Neuronal stem cell (in vitro differentiated cells): ENCODE measurements at regions not wholly inside any gene's neighbourhood (a gene's known extent, or its start where the extent isn't known, plus 50 kb on each side); places are given as distances from the start of the nearest gene placed in this dataset.
"Not testable (repeated sequence)": the region's sequence is repeated elsewhere in the genome, so short reads cannot be mapped to it uniquely, and the experiment has no call there.

Experiments
- DNase-seq: peaks from one replicate; pipeline ENCODE4 v3.0.0-alpha.2; 2013; ENCODE audit warnings: low spot score
- H2AFZ ChIP-seq: one replicate; pipeline ENCODE4 v1.6.1; 2013; ENCODE audit warnings: mild to moderate bottlenecking, low read length, inconsistent platforms
- H2AK5ac ChIP-seq: 2 replicates; pipeline ENCODE4 v1.6.1; 2013; ENCODE audit warnings: low read depth, mild to moderate bottlenecking, inconsistent platforms, low read length, moderate library complexity, mixed read lengths
- H2BK120ac ChIP-seq: 2 replicates; pipeline ENCODE4 v1.6.1; 2013; ENCODE audit warnings: low read depth, mild to moderate bottlenecking, inconsistent platforms, low read length, moderate library complexity, mixed read lengths
- H2BK12ac ChIP-seq: one replicate; pipeline ENCODE4 v1.6.1; 2013; ENCODE audit warnings: low read length, inconsistent platforms
- H2BK15ac ChIP-seq: 2 replicates; pipeline ENCODE4 v1.6.1; 2013; ENCODE audit warnings: mild to moderate bottlenecking, low read length, inconsistent platforms, mixed read lengths
- H2BK5ac ChIP-seq: one replicate; pipeline ENCODE4 v1.6.1; 2013; ENCODE audit warnings: inconsistent platforms, mild to moderate bottlenecking, low read length, moderate library complexity
- H3K14ac ChIP-seq: one replicate; pipeline ENCODE4 v1.6.1; 2013; ENCODE audit warnings: low read length, inconsistent platforms
- H3K18ac ChIP-seq: 2 replicates; pipeline ENCODE4 v1.6.1; 2013; ENCODE audit warnings: low read length, inconsistent platforms
- H3K23ac ChIP-seq: 2 replicates; pipeline ENCODE4 v1.6.1; 2013; ENCODE audit warnings: low read depth, mild to moderate bottlenecking, mixed read lengths, low read length, inconsistent platforms; ENCODE audit not compliant: poor library complexity
- H3K27ac ChIP-seq: replicated peaks from 3 replicates; pipeline ENCODE4 v1.5.1; 2013; ENCODE audit warnings: low read length, inconsistent platforms
- H3K27me3 ChIP-seq, 3 experiments: 2 replicates each; pipeline ENCODE4 v1.6.1; 2013; ENCODE audit warnings: low read length in 3 of 3, mild to moderate bottlenecking in 2 of 3, inconsistent platforms in 1 of 3, low read depth in 1 of 3, mixed read lengths in 1 of 3, moderate library complexity in 1 of 3; ENCODE audit not compliant: control insufficient read depth in 3 of 3, insufficient read depth in 3 of 3
- H3K36me3 ChIP-seq, 2 donors: replicated peaks in 1 of 2; 2 replicates each; pipeline ENCODE4 v1.6.1; 2013; ENCODE audit warnings: low read length in 2 of 2; ENCODE audit not compliant: control insufficient read depth in 2 of 2, insufficient read depth in 2 of 2
- H3K4ac ChIP-seq: 2 replicates; pipeline ENCODE4 v1.6.1; 2013; ENCODE audit warnings: inconsistent platforms, mild to moderate bottlenecking, low read length, moderate library complexity
- H3K4me1 ChIP-seq, 2 donors: 1 replicate in 1 of 2; 2 replicates in 1 of 2; pipeline ENCODE4 v1.6.1; 2013; ENCODE audit warnings: low read length in 2 of 2, low read depth in 1 of 2; ENCODE audit not compliant: control insufficient read depth in 2 of 2, insufficient read depth in 1 of 2
- H3K4me2 ChIP-seq: one replicate; pipeline ENCODE4 v1.6.1; 2013; ENCODE audit warnings: mild to moderate bottlenecking, low read length, inconsistent platforms; ENCODE audit not compliant: insufficient read depth, poor library complexity, severe bottlenecking
- H3K4me3 ChIP-seq, 2 donors: 2 replicates each; pipeline ENCODE4 v1.5.1; 2013; ENCODE audit warnings: low read length in 2 of 2, mild to moderate bottlenecking in 2 of 2, inconsistent platforms in 1 of 2, moderate library complexity in 1 of 2
- H3K79me1 ChIP-seq: one replicate; pipeline ENCODE4 v1.6.1; 2013; ENCODE audit warnings: low read depth, mild to moderate bottlenecking, inconsistent platforms, low read length, moderate library complexity
- H3K9ac ChIP-seq: one replicate; pipeline ENCODE4 v1.6.1; 2013; ENCODE audit warnings: mild to moderate bottlenecking, low read depth, low read length, inconsistent platforms; ENCODE audit not compliant: poor library complexity
- H3K9me3 ChIP-seq, 2 donors: replicated peaks in 1 of 2; 2 replicates each; pipeline versions ENCODE3 to v1.6.1; 2013; ENCODE audit warnings: low read length in 2 of 2, mild to moderate bottlenecking in 2 of 2, inconsistent platforms in 1 of 2, low read depth in 1 of 2, mixed read lengths in 1 of 2, moderate library complexity in 1 of 2; ENCODE audit not compliant: control insufficient read depth in 2 of 2, insufficient read depth in 1 of 2
- H4K8ac ChIP-seq: one replicate; pipeline ENCODE4 v1.6.1; 2013; ENCODE audit warnings: low read depth, mild to moderate bottlenecking, inconsistent platforms, low read length, moderate library complexity
- H4K91ac ChIP-seq: one replicate; pipeline ENCODE4 v1.6.1; 2013; ENCODE audit warnings: low read length, low read depth, mild to moderate bottlenecking, inconsistent platforms; ENCODE audit not compliant: poor library complexity
- WGBS, 2 donors: extraction: QIAGEN DNeasy Blood & Tissue Kit; methylation state at CpG; one replicate each; pipeline ENCODE4 v1.1.7; 2013; ENCODE audit warnings: missing lambda C conversion rate in 2 of 2, mixed read lengths in 1 of 2; ENCODE audit not compliant: insufficient read length in 2 of 2, insufficient replicate concordance in 1 of 2; ENCODE audit errors: extremely low coverage in 2 of 2; 5-methylcytosine and 5-hydroxymethylcytosine counted together

GRCh38 chr3:144966560-144966959 lies 994.9 kb downstream of the DIPK2A start:
- Histone ChIP-seq H3K36me3 (no peaks in the 10 kb centered on the region), H3K4me2 (no peak overlapping the region), H3K23ac (no peak overlapping the region), H3K27ac (no peak overlapping the region), H3K9me3 (no peaks in the 10 kb centered on the region), H3K4me1 (no peaks in the 10 kb centered on the region), H2BK15ac (no peak overlapping the region), H3K14ac (no peak overlapping the region), H2AK5ac (no peak overlapping the region), H2AFZ (no peak overlapping the region), H3K4ac (no peak overlapping the region), H3K79me1 (no peaks in the 10 kb centered on the region), H2BK5ac (no peak overlapping the region), H3K9ac (no peak overlapping the region), H4K91ac (no peak overlapping the region), H4K8ac (no peak overlapping the region), H2BK12ac (no peak overlapping the region), H3K4me3 (no peak overlapping the region), H3K18ac (no peak overlapping the region), H2BK120ac (no peak overlapping the region), H3K27me3 (no peaks in the 10 kb centered on the region)
- no CpG with 5 or more reads among the region's 2 CpGs for WGBS, 2 donors
- no peak for DNase-seq

GRCh38 chr3:144968750-144969350 lies 997.2 kb downstream of the DIPK2A start:
- no CpG with 5 or more reads among the region's 1 CpG for WGBS, 2 donors
- H3K4me2 ChIP-seq = no peak overlapping the region

DNA sequence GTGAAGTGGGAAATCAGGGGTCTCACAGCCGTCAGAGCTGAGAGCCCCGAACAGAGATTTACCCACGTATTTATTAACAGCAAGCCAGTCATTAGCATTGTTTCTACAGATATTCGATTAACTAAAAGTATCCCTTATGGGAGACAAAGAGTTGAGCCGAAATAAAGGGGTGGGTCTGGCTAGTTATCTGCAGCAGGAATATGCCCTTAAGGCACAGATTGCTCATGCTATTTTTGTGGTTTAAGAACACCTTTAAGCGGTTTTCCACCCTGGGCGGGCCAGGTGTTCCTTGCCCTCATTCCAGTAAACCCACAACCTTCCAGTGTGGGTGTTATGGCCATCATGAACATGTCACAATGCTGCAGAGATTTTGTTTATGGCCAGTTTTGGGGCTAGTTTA lies 1012.9 kb downstream of the DIPK2A start:
- not testable (repeated sequence) for H3K4ac ChIP-seq, H2AK5ac ChIP-seq, H2BK15ac ChIP-seq, H3K4me1 ChIP-seq, H3K9ac ChIP-seq, H4K91ac ChIP-seq, H3K27me3 ChIP-seq, H3K4me3 ChIP-seq, H3K79me1 ChIP-seq, H3K23ac ChIP-seq, H2BK120ac ChIP-seq, H3K9me3 ChIP-seq, H3K4me2 ChIP-seq, DNase-seq, H3K18ac ChIP-seq, H4K8ac ChIP-seq, H3K27ac ChIP-seq, H2AFZ ChIP-seq, H2BK5ac ChIP-seq, H2BK12ac ChIP-seq, H3K14ac ChIP-seq, H3K36me3 ChIP-seq
- WGBS, 2 donors = no CpG with 5 or more reads among the region's 7 CpGs

More at GRCh38 chr3:144968750-144969350, 997.2 kb downstream of the DIPK2A start:
- no peak overlapping the region for H4K8ac ChIP-seq
- H4K91ac ChIP-seq = no peak overlapping the region
- H3K4me3 ChIP-seq = no peak overlapping the region
- no peak overlapping the region for H2AK5ac ChIP-seq
- H3K27me3 ChIP-seq = no peaks in the 10 kb centered on the region
- no peak overlapping the region for H3K14ac ChIP-seq
- no peak overlapping the region for H3K9ac ChIP-seq
- no peak overlapping the region for H3K4ac ChIP-seq
- no peak overlapping the region for H2BK15ac ChIP-seq
- no peak overlapping the region for H2BK12ac ChIP-seq
- no peak overlapping the region for H2BK5ac ChIP-seq
- DNase-seq = no peak
- H2AFZ ChIP-seq = peak overlapping the region; percentile 31
- H3K27ac ChIP-seq = no peak overlapping the region
- H3K79me1 ChIP-seq = no peaks in the 10 kb centered on the region
- no peaks in the 10 kb centered on the region for H3K36me3 ChIP-seq
- H3K4me1 ChIP-seq = no peaks in the 10 kb centered on the region
- no peak overlapping the region for H3K23ac ChIP-seq
- no peak overlapping the region for H3K18ac ChIP-seq
- H2BK120ac ChIP-seq = no peak overlapping the region
- H3K9me3 ChIP-seq = no peaks in the 10 kb centered on the region

DNA sequence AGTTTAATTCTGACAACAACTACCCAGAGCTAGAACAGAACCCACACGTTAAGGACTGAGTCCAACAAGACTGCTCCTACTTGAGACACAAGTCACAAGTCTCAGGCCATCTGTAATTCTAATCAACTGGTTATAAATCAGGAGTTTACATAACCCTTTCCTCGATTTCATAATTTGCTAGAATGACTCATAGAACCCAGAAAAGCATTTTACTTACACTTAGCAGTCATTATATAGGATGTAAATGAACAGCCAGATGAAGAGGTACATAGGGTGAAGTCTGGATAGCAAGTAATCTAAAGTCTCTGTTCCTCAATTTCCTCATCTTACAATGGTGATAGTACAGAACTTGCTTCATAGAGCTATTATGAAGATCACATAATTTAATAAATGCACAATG lies 1018.2 kb downstream of the DIPK2A start:
- Histone ChIP-seq H3K27me3 (no peaks in the 10 kb centered on the region), H2AFZ (no peak overlapping the region), H3K4ac (no peak overlapping the region), H2BK5ac (no peak overlapping the region), H3K9ac (no peak overlapping the region), H2AK5ac (no peak overlapping the region), H3K18ac (no peak overlapping the region), H3K14ac (no peak overlapping the region), H4K91ac (no peak overlapping the region), H2BK12ac (no peak overlapping the region), H3K9me3 (no peaks in the 10 kb centered on the region), H2BK120ac (no peak overlapping the region), H3K4me3 (no peak overlapping the region), H3K23ac (no peak overlapping the region), H3K4me1 (no peaks in the 10 kb centered on the region), H3K4me2 (no peak overlapping the region), H2BK15ac (no peak overlapping the region), H3K27ac (no peak overlapping the region), H4K8ac (no peak overlapping the region), H3K79me1 (no peaks in the 10 kb centered on the region), H3K36me3 (no peaks in the 10 kb centered on the region)
- no peak for DNase-seq
- no CpG with 5 or more reads among the region's 2 CpGs for WGBS, 2 donors
